ENCODE measurements at regions not wholly inside any gene's neighbourhood (a gene's known extent, or its start where the extent isn't known, plus 50 kb on each side); places are given as distances from the start of the nearest gene placed in this dataset.
"Not testable (repeated sequence)": the region's sequence is repeated elsewhere in the genome, so short reads cannot be mapped to it uniquely, and the experiment has no call there.

GRCh38 chr6:119742188-119742803, 392.7 kb upstream of the MAN1A1 start:
- peak; percentile 1 to 10 for DNase-seq (ENCODE audit: low read depth in 2 of 2, low spot score in 1 of 2)

GRCh38 chr6:119739769-119740168, 390.2 kb upstream of the MAN1A1 start:
- DNase-seq (ENCODE audit: low read depth in 2 of 2, low spot score in 1 of 2), result no peak

GRCh38 chr6:119738425-119738824, 388.9 kb upstream of the MAN1A1 start:
- no peak for DNase-seq (ENCODE audit: low read depth in 2 of 2, low spot score in 1 of 2)

GRCh38 chr6:119736296-119737021, 386.9 kb upstream of the MAN1A1 start:
- no peak for DNase-seq (ENCODE audit: low read depth in 2 of 2, low spot score in 1 of 2)

- DNase-seq (ENCODE audit: low read depth in 2 of 2, low spot score in 1 of 2), result no peak
These were observed 386.0 kb upstream of the MAN1A1 start for GRCh38 chr6:119735530-119735929.

- no peak for DNase-seq (ENCODE audit: low read depth in 2 of 2, low spot score in 1 of 2)
These were observed 384.7 kb upstream of the MAN1A1 start for GRCh38 chr6:119734227-119734626.

- no peak for DNase-seq (ENCODE audit: low read depth in 2 of 2, low spot score in 1 of 2)
These were observed 379.4 kb upstream of the MAN1A1 start for GRCh38 chr6:119728935-119729334.

- no peak for DNase-seq (ENCODE audit: low read depth in 2 of 2, low spot score in 1 of 2)
These were observed 378.7 kb upstream of the MAN1A1 start for GRCh38 chr6:119728220-119728750.

- no peak for DNase-seq (ENCODE audit: low read depth in 2 of 2, low spot score in 1 of 2)
These were observed 378.1 kb upstream of the MAN1A1 start for GRCh38 chr6:119727504-119728219.

GRCh38 chr6:119726912-119727311, 377.4 kb upstream of the MAN1A1 start:
- not testable (repeated sequence) for DNase-seq (ENCODE audit: low read depth in 2 of 2, low spot score in 1 of 2)

GRCh38 chr6:119726086-119726485, 376.5 kb upstream of the MAN1A1 start:
- no peak for DNase-seq (ENCODE audit: low read depth in 2 of 2, low spot score in 1 of 2)

- no peak for DNase-seq (ENCODE audit: low read depth in 2 of 2, low spot score in 1 of 2)
These were observed 370.6 kb upstream of the MAN1A1 start for GRCh38 chr6:119720160-119720559.

GRCh38 chr6:119717942-119718341, 368.4 kb upstream of the MAN1A1 start:
- DNase-seq (ENCODE audit: low read depth in 2 of 2, low spot score in 1 of 2), result no peak

GRCh38 chr6:119716668-119717270, 367.2 kb upstream of the MAN1A1 start:
- no peak for DNase-seq (ENCODE audit: low read depth in 2 of 2, low spot score in 1 of 2)

- no peak for DNase-seq (ENCODE audit: low read depth in 2 of 2, low spot score in 1 of 2)
These were observed 364.3 kb upstream of the MAN1A1 start for GRCh38 chr6:119713903-119714302.

- no peak for DNase-seq (ENCODE audit: low read depth in 2 of 2, low spot score in 1 of 2)
These were observed 337.1 kb upstream of the MAN1A1 start for GRCh38 chr6:119686644-119687043.

GRCh38 chr6:119686240-119686639, 336.7 kb upstream of the MAN1A1 start:
- DNase-seq (ENCODE audit: low read depth in 2 of 2, low spot score in 1 of 2), result no peak

- no peak for DNase-seq (ENCODE audit: low read depth in 2 of 2, low spot score in 1 of 2)
These were observed 334.1 kb upstream of the MAN1A1 start for GRCh38 chr6:119683671-119684070.

GRCh38 chr6:119683031-119683430, 333.5 kb upstream of the MAN1A1 start:
- no peak for DNase-seq (ENCODE audit: low read depth in 2 of 2, low spot score in 1 of 2)

GRCh38 chr6:119678961-119679360, 329.4 kb upstream of the MAN1A1 start:
- DNase-seq (ENCODE audit: low read depth in 2 of 2, low spot score in 1 of 2), result no peak

- no peak for DNase-seq (ENCODE audit: low read depth in 2 of 2, low spot score in 1 of 2)
These were observed 327.8 kb upstream of the MAN1A1 start for GRCh38 chr6:119677384-119677783.

- DNase-seq (ENCODE audit: low read depth in 2 of 2, low spot score in 1 of 2), result no peak
These were observed 327.4 kb upstream of the MAN1A1 start for GRCh38 chr6:119676961-119677360.
